CD4-positive, alpha-beta T cell treated with Interleukin-15 for 4 hours (primary cell): ENCODE measurements at regions not wholly inside any gene's neighbourhood (a gene's known extent, or its start where the extent isn't known, plus 50 kb on each side); places are given as distances from the start of the nearest gene placed in this dataset.

Experiments
- DNase-seq: peaks from one replicate; pipeline ENCODE4 v3.0.0-alpha.2; 2020; ENCODE audit warnings: low spot score

DNA sequence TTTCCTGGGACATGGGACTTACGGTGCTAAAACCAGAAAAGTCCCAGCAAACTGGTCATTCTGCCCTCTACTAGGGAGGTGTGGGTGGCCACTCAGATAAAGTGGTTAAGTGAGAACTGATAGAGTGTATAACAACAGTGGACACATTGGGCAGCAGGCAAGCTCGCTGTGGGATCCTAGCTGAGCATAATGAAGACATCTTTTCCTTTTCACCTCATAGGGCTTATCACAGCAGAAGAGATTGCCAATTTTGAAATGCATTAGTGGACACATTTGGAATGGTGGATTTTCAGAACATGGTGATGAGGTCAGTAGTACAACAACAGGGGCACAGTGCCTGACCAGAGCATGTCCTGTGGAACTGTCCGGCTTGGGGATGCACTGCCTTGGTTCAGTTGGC, 477.1 kb upstream of the KIF2A start:
- no peak for DNase-seq

DNA sequence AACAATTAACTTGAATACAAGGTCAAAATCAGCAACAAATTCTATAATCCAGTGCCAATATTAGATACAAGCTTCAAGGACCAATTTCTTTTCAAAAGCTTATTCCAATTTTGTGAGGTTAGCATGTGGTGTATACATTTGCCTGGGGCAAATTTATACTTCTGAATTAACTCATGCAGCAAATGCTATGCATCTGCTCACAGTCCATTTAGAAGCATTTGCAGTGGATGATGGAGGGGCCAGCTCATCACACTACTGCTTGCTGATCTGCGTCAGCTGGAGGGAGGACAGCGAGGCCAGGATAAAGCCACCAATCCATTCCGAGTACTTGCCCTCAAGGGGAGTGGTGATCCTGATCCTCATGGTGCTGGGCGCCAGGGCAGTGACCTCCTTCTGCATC, 474.3 kb upstream of the KIF2A start:
- no peak for DNase-seq

DNA sequence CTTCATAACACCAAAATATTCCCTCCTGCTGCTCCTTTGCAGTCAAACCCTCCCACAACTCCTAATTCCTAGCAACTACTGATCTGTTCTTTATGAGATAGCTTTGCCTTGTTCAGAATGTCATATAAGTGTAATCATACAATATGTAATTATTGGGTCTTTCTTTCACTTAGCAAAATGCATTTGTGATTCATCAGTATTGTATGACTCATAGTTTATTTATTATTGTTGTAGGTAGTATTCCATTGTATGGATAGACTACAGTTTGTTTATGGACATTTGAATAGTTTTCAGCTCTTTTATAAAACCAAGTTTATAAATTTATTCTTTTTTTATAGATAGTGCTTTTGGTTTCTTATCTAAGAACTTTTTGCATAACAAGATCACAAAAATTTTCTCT, 468.2 kb upstream of the KIF2A start:
- DNase-seq: no peak

DNA sequence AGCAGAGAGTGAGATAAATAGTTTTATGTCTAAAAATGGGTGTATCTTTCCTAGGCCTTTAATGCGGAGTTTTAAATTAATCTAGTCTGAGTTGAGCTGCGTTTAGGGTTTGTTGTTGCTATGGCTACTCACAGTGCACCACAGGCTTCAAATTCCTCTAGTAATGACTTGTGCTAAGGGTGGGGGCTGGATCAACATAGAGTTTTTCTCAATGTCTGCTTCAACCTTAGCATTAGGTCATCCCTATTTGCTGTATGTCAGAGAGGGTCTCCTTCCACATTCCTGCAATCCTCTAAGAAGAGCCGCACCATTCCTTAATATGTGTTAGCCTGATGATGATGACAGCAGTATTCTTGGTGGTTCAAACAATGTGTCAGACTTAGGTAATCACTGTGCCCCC, 465.6 kb upstream of the KIF2A start:
- DNase-seq: no peak

DNA sequence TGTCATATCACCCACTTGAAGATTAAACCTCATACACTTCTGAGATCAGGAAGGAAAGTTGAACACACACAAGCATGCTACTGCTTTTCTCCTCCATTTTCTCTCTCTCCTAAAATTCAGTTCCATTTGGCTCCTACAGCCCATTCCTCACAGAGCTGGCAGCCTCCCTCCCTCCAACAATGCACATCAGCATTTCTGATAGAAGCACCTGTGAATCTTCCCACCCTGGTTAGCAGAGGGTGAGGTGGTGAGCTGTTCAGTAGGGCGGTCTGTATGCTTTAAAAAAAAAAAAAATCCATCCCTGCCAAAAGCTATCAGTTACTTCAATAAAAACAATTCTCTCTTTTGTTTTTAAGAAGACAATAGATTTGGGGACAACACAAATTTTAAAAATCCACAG, 463.2 kb upstream of the KIF2A start:
- DNase-seq: no peak

DNA sequence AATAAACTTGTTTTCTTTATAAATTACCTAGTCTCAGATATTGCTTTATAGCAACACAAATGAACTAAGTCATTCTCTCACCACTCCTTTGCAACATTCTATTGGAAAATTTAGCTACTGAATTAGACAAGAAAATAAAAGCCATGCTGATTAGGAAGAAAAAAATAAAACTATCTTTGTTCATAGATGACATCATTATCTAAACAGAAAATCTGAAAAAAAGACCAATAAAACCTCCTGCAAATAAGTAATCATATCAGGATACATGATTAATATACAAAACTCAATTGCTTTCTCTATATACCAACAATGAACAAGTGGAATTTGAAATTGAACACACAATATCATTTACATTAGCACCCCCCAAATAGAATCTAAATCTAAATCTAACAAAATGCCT, 455.3 kb upstream of the KIF2A start:
- DNase-seq: no peak

DNA sequence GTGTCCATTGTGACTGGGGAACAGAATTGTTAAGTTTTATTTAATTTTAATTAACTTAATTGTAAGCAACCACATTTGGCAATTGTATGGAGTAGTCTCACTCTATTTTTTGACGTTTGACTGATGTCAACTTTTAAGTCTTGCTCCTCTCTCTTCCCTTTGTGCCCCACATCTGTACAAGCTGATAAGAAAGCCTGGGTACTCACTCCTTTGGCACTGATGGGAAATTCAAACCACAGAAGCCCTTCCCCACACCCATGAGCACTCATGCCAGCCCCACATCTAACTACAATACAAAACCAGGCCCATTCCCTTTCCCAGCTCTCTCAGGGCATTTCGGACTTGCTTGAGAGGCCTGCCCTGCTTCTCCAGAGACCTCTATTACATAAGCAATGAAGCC, 451.5 kb upstream of the KIF2A start:
- no peak for DNase-seq

DNA sequence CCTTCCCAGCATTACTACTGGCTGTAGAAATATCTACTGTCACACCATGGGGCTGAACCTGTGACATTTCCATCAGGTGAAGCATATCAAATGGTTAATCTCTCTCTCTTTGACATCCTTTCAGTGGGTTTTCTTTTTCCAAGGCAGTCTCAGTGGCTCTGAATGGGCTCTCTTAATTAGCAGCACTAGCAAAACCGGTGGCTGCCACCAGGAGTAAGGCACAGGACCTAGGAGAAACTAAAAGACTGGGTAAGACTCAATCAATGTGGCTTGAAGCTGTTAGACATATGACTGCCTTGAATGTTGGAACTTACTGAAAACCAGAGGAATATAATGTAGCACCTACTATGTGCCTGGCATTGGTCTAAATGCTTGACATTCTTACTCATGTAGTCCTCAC, 445.0 kb upstream of the KIF2A start:
- no peak for DNase-seq

DNA sequence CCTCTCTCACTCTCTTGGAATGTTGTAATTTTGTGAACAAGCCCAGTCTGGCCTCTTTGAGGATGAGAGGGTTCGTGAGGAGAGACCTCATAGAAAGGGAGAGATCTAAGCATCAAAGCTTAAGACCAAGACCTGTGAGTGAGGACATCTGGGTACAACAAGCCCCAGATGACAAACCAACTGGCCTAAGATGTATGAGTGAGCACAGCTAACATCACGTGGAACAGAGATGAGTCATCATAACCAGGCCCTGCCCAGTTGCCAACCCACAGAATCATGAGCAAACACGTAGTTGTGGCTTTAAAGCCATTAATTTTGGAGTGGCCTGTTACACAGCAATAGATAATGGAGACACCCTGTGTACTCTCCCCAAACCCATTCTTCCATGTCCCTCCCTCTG, 439.1 kb upstream of the KIF2A start:
- DNase-seq: no peak

DNA sequence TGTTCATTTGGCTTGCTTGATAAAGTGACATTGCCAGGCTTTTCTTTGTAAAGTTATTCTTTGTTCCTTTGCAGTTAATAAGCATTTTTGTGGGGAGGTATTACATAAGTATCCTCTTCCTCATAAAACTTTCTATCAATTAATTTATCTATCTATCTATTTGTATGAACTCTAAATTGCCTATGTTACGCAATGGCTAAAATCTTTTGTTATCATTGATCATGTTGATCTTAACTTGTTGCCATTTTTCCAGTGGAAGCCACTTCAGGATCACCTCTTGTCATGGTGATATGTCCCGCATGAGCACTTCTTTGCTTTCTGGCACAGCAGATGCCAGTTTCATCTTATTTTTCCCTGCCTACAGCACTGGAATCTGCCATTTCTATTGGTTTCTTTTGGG, 436.7 kb upstream of the KIF2A start:
- DNase-seq: no peak

DNA sequence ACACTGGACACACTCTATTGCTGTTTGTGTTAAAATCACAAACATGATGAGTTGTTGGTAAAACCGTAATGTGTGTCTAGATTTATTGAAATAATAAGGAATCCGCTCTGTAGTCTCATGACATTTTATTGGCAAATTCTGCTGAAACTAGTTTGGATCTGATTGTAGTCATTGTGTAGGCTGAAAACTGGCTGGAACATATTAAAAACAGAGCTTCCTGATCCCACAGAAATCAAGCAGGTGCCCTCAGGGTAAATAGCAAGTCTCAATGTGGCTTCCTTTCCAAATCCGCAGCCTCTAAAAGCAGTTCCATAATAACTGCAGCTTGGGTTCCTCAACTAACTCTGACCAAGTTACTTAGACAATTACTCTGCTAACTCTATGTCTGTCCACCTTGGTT, 427.5 kb upstream of the KIF2A start:
- DNase-seq: no peak

DNA sequence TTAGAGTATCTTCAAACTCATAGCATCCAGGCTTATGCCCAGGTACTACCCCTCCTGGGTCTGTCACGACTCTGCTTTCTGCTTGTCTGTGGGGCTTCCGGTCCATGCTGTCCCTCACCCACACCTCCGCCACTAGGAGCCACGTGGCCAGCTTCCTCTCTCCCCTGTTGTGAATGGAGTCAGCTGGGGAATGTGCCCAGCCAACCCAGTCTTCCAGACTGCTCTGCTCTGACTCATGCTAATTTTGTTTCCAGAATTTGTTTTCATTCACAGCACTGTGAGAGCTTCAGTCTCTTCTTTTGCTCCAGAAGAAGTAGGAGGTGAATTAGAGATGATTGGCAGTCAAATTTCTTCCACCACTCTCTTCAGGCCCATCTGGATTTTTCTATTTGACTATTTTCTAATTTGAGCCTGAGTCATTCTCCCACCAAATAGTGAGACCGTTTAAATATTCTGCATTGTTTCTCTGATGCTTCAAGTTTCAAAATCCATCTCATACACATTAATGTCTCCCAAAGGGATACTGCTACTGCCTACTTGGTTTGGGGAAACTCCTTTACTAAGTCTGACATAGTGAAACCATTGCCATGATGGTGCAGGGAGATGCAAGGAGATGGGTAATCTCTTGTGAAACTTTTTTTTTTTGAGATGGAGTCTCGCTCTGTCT, 424.1 kb upstream of the KIF2A start:
- no peak for DNase-seq

DNA sequence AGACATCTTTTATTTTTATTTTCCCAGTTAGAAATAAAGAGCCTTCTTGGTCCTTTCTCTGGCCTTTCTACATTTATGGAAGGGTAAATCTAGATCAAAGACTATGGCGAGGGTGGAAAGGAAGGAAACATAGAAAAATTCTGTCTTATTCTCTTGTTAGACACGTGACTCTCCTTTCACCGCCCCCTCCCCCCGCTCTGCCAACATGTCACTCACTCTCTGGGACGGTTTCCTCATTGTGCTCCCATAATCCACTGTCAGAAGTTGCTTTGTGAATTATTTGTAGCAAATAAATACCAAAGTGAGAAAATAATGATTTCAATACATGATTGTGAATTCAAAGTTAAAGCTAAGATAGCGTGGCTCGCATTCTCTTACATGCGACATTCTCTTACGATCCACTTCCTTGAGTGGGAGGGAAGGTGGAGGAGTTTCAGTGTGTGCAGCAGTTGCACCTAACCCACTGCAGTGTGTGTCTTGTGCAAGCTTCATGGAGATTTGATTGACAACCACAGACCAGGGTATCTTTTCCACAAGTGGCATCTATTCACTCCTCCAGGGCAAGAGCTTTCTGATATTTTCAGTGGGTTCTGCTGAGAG, 423.0 kb upstream of the KIF2A start:
- DNase-seq: no peak

DNA sequence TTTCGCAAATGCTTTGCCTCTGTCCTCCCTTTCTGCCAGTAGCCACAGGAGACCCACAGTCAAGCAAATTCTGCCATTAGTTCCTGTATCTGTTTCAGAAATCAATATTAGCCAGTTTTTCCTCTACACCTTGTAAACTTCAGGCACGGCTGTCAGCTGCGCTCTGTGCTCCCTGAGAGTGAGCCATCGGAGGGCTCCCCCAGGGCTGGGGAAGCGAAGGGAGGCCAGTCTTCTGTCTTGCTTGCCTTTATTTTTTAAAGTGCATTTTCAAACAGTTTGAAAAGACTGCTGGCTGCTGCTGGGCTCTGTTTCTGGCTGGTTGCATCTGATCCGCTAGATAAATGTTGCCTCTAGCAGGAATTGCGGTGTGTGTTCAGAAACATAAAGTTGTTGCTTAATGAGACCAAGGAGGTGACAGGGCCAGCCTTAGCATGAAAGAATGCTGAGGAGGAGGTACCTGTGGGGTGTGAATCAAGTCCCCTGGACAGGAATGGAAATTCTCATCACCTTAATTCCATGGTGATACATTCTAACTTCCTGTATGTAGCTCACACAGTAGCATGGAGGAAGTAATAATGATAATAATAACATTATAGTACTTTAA, 421.7 kb upstream of the KIF2A start:
- no peak for DNase-seq

DNA sequence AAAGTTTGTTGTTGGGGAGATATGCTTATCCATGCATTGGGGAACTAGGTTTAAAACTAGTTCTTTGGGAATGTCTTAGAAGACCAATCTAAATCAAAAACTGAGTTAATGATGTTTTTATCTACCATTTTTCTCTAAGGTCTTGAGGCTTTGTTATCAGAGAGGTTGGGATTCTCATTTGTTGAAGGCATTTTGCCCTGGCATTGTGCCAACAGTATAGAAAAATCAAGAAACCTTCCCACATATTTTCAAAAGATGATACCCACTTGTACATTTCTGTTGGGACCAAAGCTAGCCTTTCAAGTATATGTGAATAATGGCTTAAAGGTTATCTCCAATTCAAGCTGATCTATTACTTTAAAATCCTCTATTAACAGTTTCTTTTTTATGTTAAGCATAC, 419.8 kb upstream of the KIF2A start:
- DNase-seq: no peak

DNA sequence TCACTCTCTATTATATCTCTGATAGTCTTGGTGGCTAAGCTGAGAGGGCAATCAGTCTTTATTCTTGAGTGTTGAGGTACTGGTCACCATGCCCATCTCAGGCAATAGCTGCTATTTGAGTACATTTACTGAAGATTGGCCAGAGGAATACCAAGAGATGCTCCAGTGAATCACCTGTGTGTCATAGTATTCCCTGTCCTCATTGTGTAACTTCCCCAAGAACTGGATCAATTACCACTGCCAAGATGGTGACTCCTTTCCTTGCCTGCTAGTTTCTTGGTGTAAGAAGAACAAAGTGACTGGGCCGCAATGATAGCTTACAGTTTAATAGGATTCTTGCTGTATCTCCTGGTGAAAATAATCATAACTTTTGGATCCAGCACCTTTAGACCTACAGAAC, 418.7 kb upstream of the KIF2A start:
- DNase-seq: no peak

DNA sequence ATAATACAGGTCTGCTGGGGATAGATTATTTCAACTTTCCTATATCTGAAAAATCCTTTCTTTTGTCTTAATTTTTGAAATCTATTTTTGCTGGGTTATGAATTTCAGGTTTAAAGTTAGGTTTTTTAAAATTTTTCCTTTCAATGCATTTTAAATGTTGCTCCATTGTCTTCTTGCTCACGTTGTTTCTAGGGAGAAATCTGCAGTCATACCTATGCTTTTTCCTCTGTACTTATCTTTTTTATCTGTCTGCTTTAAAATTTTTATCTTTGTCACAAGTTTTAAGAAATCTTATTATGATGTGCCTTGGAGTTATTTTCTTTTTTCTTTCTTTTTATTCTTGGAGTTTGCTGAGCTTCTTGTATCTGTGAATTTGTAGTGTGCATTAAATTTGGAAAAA, 412.0 kb upstream of the KIF2A start:
- no peak for DNase-seq

DNA sequence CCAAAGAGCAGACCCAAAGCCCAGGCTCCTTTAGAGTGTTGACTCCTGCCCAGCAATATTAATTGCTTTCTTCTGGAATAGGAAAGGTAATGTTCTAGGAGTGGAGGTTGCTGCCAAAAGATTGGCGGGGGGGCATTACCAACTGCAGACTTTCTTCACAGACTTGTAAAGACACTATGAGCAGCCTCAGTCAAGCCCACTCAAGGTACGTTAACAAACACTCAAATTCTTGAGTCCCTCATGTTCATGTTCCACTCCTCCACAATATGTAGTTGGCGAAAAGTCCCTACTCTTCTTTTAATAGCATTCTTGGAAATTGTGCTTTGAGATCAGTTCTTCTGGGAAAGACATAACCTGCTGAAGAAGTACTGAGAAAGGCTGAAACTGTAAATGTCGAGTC, 409.2 kb upstream of the KIF2A start:
- DNase-seq: no peak

DNA sequence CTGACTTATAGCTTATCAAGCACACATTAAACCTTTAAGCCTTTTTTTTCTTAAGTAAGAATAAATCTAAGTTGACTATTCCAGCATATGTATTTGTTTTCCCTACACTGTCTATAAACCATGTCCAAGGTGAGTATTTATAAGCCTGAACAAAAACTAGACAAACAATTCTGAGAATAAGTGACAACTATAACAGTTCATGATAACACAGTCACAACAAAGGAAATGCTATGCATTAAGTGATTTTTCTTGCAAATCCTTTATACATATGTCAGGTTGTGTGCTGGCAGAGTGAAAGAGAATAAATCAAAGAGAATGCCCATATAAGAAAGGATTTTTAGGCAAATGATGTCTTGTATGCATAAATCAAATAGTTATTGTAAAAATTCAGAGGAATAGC, 408.8 kb upstream of the KIF2A start:
- DNase-seq: no peak

DNA sequence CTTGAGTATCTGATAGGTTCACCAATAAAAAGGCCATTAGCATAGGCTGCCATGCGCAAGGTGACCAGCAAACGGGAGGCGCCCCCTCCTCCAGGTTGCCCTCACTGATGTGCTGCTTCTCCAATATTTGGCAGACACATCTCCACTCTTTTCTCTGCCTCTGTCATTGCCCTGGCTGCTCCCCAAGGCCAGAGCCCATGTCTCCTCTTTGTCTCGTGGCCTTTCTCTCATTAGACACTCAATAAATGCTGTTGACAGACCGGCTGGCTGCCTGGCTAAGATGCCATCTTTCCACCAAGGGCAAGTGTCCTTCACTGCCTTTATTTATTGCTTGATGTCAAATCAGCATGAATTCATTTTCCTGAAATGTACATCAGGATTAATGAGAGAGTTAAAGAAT, 404.0 kb upstream of the KIF2A start:
- no peak for DNase-seq

DNA sequence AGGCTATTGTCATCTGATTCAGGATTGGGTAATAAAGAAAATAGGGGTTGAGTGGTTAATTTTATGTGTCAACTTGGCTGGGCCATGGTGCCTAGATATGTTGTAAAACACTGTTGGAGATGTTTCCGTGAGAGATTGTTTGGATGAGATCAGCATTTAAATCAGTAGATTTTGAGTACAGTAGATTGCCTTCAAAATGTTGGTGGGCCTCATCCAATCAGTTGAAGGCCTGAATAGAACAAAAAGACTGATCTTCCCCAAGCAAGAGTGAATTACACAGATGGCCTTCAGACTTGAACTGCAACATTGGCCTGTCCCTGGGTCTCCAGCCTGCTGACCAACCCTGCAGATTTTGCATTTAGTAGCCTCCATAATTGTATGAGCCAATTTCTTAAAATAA, 401.3 kb upstream of the KIF2A start:
- no peak for DNase-seq

DNA sequence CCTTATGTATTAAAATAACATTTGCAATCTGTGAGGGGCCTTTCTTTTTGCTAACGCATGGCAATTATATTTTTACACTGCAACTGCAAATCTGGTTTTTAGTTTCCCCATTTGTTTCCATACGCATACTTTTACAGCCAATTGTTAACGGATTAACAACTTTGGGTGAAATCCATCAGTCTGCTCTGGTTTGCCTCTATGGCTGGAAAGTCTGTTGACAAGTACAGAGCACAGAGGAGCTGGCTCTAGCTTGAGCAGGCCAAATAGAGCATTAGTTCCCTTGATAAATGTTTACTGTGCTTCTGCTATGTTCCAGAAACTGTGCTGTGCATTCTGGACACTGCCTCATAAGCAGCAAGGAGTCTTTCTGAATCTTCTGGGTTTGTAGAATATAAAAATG, 400.4 kb upstream of the KIF2A start:
- DNase-seq: no peak

DNA sequence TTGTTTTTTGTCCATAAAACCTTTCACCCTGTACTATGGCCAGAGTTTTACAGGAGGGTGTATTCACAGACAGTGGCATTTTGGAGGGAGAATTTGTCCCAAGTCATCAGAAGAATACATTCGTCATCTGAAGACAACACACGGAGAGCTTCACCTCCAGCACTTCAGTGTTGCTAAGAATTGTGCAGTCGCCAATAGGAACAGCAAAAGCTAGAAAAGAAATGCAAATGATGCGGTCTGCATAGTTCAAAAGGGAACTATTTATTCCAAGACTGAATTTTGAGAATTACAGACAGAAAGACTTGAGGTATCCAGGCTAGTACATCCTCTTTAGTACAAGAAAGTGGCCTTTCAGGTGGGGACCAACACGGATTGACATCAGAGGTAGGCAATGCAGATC, 399.2 kb upstream of the KIF2A start:
- DNase-seq: no peak

DNA sequence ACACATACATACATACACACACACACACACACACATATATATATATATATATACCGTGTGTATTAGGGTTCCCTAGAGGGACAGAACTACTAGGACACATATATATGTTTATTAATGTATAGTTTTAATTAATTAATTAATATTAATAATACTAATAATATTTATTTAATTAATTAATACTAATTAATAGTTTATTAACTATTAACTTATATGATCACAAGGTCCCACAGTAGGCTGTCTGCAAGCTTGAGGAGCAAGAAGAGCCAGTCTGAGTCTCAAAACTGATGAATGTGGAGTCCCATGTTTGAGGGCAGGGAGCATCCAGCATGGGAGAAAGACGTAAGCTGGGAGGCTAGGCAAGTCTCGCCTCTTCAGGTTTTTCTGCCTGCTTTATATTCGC, 398.0 kb upstream of the KIF2A start:
- no peak for DNase-seq
